GM12864 (cell line): ENCODE measurements at regions not wholly inside any gene's neighbourhood (a gene's known extent, or its start where the extent isn't known, plus 50 kb on each side); places are given as distances from the start of the nearest gene placed in this dataset.

Experiments used
- DNase-seq: peaks from one replicate; pipeline ENCODE4 v3.0.0-alpha.2; 2011; ENCODE audit warnings: low read depth
- H3K4me3 ChIP-seq: 2 replicates; pipeline ENCODE4 v1.5.1; 2011; ENCODE audit warnings: mild to moderate bottlenecking, low read depth, low read length, control low read depth
- CTCF ChIP-seq: IDR thresholded peaks from 2 replicates; pipeline ENCODE4 v1.5.1; 2011; ENCODE audit warnings: low read depth, mild to moderate bottlenecking, moderate library complexity, low read length, control low read depth, inconsistent platforms; ENCODE audit errors: missing control alignments

GRCh38 chr3:99084156-99084555, 182.7 kb upstream of the DCBLD2 start:
- no peak overlapping the region for H3K4me3 ChIP-seq
- no peak for TF ChIP-seq CTCF
- no peak for DNase-seq

GRCh38 chr3:99071096-99071495, 169.6 kb upstream of the DCBLD2 start:
- DNase-seq, result no peak
- no peak for TF ChIP-seq CTCF
- no peak overlapping the region for H3K4me3 ChIP-seq

- TF ChIP-seq CTCF, result no peak
- no peak for DNase-seq
These were observed 168.5 kb upstream of the DCBLD2 start for GRCh38 chr3:99069973-99070372.

GRCh38 chr3:99066863-99067262, 165.4 kb upstream of the DCBLD2 start:
- H3K4me3 ChIP-seq, result no peak overlapping the region
- TF ChIP-seq CTCF, result no peak
- DNase-seq, result no peak

More at GRCh38 chr3:99069973-99070372, 168.5 kb upstream of the DCBLD2 start:
- no peak overlapping the region for H3K4me3 ChIP-seq

- no peak for DNase-seq
- no peak for TF ChIP-seq CTCF
- no peak overlapping the region for H3K4me3 ChIP-seq
These were observed 147.7 kb upstream of the DCBLD2 start for GRCh38 chr3:99049164-99049563.

GRCh38 chr3:99041747-99042146, 140.3 kb upstream of the DCBLD2 start:
- H3K4me3 ChIP-seq, result no peak overlapping the region
- no peak for DNase-seq
- TF ChIP-seq CTCF, result no peak

- TF ChIP-seq CTCF, result no peak
- no peak overlapping the region for H3K4me3 ChIP-seq
- no peak for DNase-seq
These were observed 130.3 kb upstream of the DCBLD2 start for GRCh38 chr3:99031778-99032177.
